Transverse colon (tissue), 4 donors: ENCODE measurements at regions not wholly inside any gene's neighbourhood (a gene's known extent, or its start where the extent isn't known, plus 50 kb on each side); places are given as distances from the start of the nearest gene placed in this dataset.

Experiments
- DNase-seq: peaks from one replicate; pipeline ENCODE4 v3.0.0-alpha.2; 2019
- H3K27ac ChIP-seq, 4 donors: fragments of 200-600 bp; sonication (generic); 2 replicates each; pipeline ENCODE4 v1.5.1; 2016 to 2018; ENCODE audit warnings: inconsistent platforms in 4 of 4
- H3K27me3 ChIP-seq: fragments of 200-600 bp; sonication (generic); 2 replicates; pipeline ENCODE4 v1.5.1; 2017; ENCODE audit warnings: inconsistent platforms
- H3K36me3 ChIP-seq, 4 donors: fragments of 200-600 bp; sonication (generic); 2 replicates each; pipeline ENCODE4 v1.5.1; 2017 to 2019; ENCODE audit warnings: inconsistent platforms in 4 of 4
- H3K4me1 ChIP-seq, 4 donors: fragments of 200-600 bp; sonication (generic); 2 replicates each; pipeline ENCODE4 v1.5.1; 2017 to 2020; ENCODE audit warnings: inconsistent platforms in 4 of 4
- H3K4me3 ChIP-seq, 4 donors: fragments of 200-600 bp; sonication (generic); 1 replicate in 1 of 4; 2 replicates in 3 of 4; pipeline versions ENCODE4 v1.5.1 to v1.6.1; 2017 to 2019; ENCODE audit warnings: inconsistent platforms in 4 of 4
- H3K9me3 ChIP-seq, 2 donors: fragments of 200-600 bp; sonication (generic); 2 replicates each; pipeline ENCODE4 v1.5.1; 2017 to 2019; ENCODE audit warnings: inconsistent platforms in 2 of 2
- CTCF ChIP-seq, 5 experiments: fragments of 200-600 bp in 3 of 5; fragments of 450-650 bp in 2 of 5; sonication (generic) in 3 of 5; IDR thresholded peaks; 1 replicate in 2 of 5; 2 replicates in 3 of 5; pipeline ENCODE4 v1.5.1; 2016 to 2017; ENCODE audit warnings: antibody characterized with exemption in 5 of 5, inconsistent platforms in 3 of 5, mild to moderate bottlenecking in 2 of 5, moderate library complexity in 1 of 5
- EP300 ChIP-seq: sonication (generic); formaldehyde crosslinking; IDR thresholded peaks from one replicate; pipeline ENCODE4 v1.6.1; 2017; ENCODE audit warnings: antibody characterized with exemption, low read depth
- POLR2A ChIP-seq: fragments of 450-650 bp; IDR thresholded peaks from one replicate; pipeline ENCODE4 v1.6.1; 2016; ENCODE audit warnings: antibody characterized with exemption, mild to moderate bottlenecking, moderate library complexity
- POLR2AphosphoS5 ChIP-seq, 3 donors: sonication (generic); formaldehyde crosslinking; IDR thresholded peaks; one replicate each; pipeline ENCODE4 v1.6.1; 2016; ENCODE audit warnings: antibody characterized with exemption in 3 of 3
- WGBS, 2 donors: methylation state at CpG; one replicate each; pipeline ENCODE4 v1.1.5; 2018; ENCODE audit warnings: low coverage in 1 of 2; 5-methylcytosine and 5-hydroxymethylcytosine counted together
- in situ Hi-C, 4 donors: fragments of 200-750 bp; cut with MboI; loops; one replicate each; pipeline versions ENCODE4 v1.15.0 to v1.15.1; 2017; ENCODE audit warnings: low sequenced_read_pairs in 3 of 4, low pct_ligation_motif_present in 1 of 4, low pct_unique_long_range_greater_than_20kb in 1 of 4
- intact Hi-C: fragments of 100-400 bp; cut with DNase I; formaldehyde crosslinking; loops from one replicate; pipeline ENCODE4 v1.15.1; 2023; ENCODE audit warnings: low total_unique reads

GRCh38 chr9:110047232-110047954 lies 160.6 kb downstream of the C9orf152 start:
- in situ Hi-C loops (no loop called here), intact Hi-C loops (no loop called here)
- 50 to 59% methylated on average over 5 to 7 of the region's 7 CpGs for WGBS, 2 donors

GRCh38 chr9:110047955-110048402 lies 160.0 kb downstream of the C9orf152 start:
- intact Hi-C loops (no loop called here), in situ Hi-C loops (no loop called here)
- 10 to 25% methylated on average over 2 to 25 of the region's 27 CpGs for WGBS, 2 donors
- Histone ChIP-seq H3K4me3 (peak overlapping the region; percentile 45 to 66 (median 57)), H3K4me1 (peaks cover 0 to 26% (median 21%) of the 10 kb centered on the region in 4 donors), H3K27me3 (peaks cover 32% of the 10 kb centered on the region), H3K9me3 (no peaks in the 10 kb centered on the region), H3K36me3 (no peaks in the 10 kb centered on the region), H3K27ac (peak overlapping the region; percentile 67 to 86 (median 80))
- no peak for DNase-seq
- TF ChIP-seq POLR2AphosphoS5 (IDR thresholded peaks at IDR 0.05) (no peak), EP300 (no peak), CTCF (IDR thresholded peaks at IDR 0.05) (no peak), POLR2A (no peak)

More at GRCh38 chr9:110047232-110047954, 160.6 kb downstream of the C9orf152 start:
- TF ChIP-seq POLR2A (no peak), EP300 (no peak), POLR2AphosphoS5 (IDR thresholded peaks at IDR 0.05) (no peak), CTCF (IDR thresholded peaks at IDR 0.05) (no peak)
- no peaks in the 10 kb centered on the region for H3K36me3 ChIP-seq
- H3K9me3 ChIP-seq = no peaks in the 10 kb centered on the region
- H3K27me3 ChIP-seq = peaks cover 32% of the 10 kb centered on the region
- H3K27ac ChIP-seq = peak overlapping the region in 2 of 4 donors; percentile 79 to 80
- peak overlapping the region in 2 of 4 donors; percentile 60 to 66 for H3K4me3 ChIP-seq
- DNase-seq = no peak
- H3K4me1 ChIP-seq = peaks cover 0 to 26% (median 21%) of the 10 kb centered on the region in 4 donors

- TF ChIP-seq POLR2AphosphoS5 (IDR thresholded peaks at IDR 0.05) (peak; percentile 82 to 90 (median 88)), EP300 (no peak), POLR2A (peak; percentile 80), CTCF (IDR thresholded peaks at IDR 0.05) (no peak)
- intact Hi-C loops (no loop called here), in situ Hi-C loops (no loop called here)
- Histone ChIP-seq H3K36me3 (no peaks in the 10 kb centered on the region), H3K27ac (peak overlapping the region; percentile 67 to 86 (median 80)), H3K4me3 (peak overlapping the region; percentile 45 to 66 (median 57)), H3K9me3 (no peaks in the 10 kb centered on the region), H3K27me3 (peaks cover 32% of the 10 kb centered on the region), H3K4me1 (peaks cover 0 to 26% (median 21%) of the 10 kb centered on the region in 4 donors)
- 1 to 14% methylated on average over 2 to 38 of the region's 42 CpGs for WGBS, 2 donors
- DNase-seq = peak; percentile 84
Measured at GRCh38 chr9:110048403-110048975, 159.5 kb downstream of the C9orf152 start.

- no peaks in the 10 kb centered on the region for H3K9me3 ChIP-seq
- 0 to 13% methylated on average over 2 to 35 of the region's 35 CpGs for WGBS, 2 donors
- TF ChIP-seq POLR2A (no peak), EP300 (no peak), CTCF (IDR thresholded peaks at IDR 0.05) (no peak), POLR2AphosphoS5 (IDR thresholded peaks at IDR 0.05) (no peak)
- H3K36me3 ChIP-seq = no peaks in the 10 kb centered on the region
- peak overlapping the region; percentile 67 to 86 (median 80) for H3K27ac ChIP-seq
- peaks cover 32% of the 10 kb centered on the region for H3K27me3 ChIP-seq
- peaks cover 0 to 26% (median 21%) of the 10 kb centered on the region in 4 donors for H3K4me1 ChIP-seq
- intact Hi-C loops (no loop called here), in situ Hi-C loops (no loop called here)
- no peak for DNase-seq
- H3K4me3 ChIP-seq = peak overlapping the region; percentile 45 to 66 (median 57)
Measured at GRCh38 chr9:110048976-110049698, 158.8 kb downstream of the C9orf152 start.
